HAP-1 (cell line): ENCODE measurements at regions not wholly inside any gene's neighbourhood (a gene's known extent, or its start where the extent isn't known, plus 50 kb on each side); places are given as distances from the start of the nearest gene placed in this dataset.
"Not testable (repeated sequence)": the region's sequence is repeated elsewhere in the genome, so short reads cannot be mapped to it uniquely, and the experiment has no call there.

ENCODE experiments used
- DNase-seq, 2 experiments: peaks; one replicate each; pipeline ENCODE4 v3.0.0-alpha.2; 2016 to 2020; ENCODE audit warnings: low spot score in 2 of 2
- H3K27me3 ChIP-seq: fragments of 250-450 bp; sonication (Bioruptor Pico); 2 replicates; pipeline ENCODE4 v1.5.1; 2020; ENCODE audit warnings: low read depth, mild to moderate bottlenecking, moderate library complexity
- H3K36me3 ChIP-seq: fragments of 250-450 bp; sonication (Bioruptor Pico); replicated peaks from 2 replicates; pipeline ENCODE4 v1.5.1; 2020; ENCODE audit warnings: mild to moderate bottlenecking
- H3K4me1 ChIP-seq: fragments of 250-450 bp; sonication (Bioruptor Pico); 2 replicates; pipeline ENCODE4 v1.5.1; 2020; ENCODE audit warnings: mild to moderate bottlenecking
- H3K4me3 ChIP-seq: fragments of 250-450 bp; sonication (Bioruptor Pico); 2 replicates; pipeline ENCODE4 v1.5.1; 2020; ENCODE audit warnings: mild to moderate bottlenecking, moderate library complexity
- H3K9me3 ChIP-seq: fragments of 250-450 bp; sonication (Bioruptor Pico); 2 replicates; pipeline ENCODE4 v1.5.1; 2020; ENCODE audit warnings: mild to moderate bottlenecking, moderate library complexity
- in situ Hi-C: fragments of 300-500 bp; cut with MboI; formaldehyde crosslinking; loops from 3 replicates; pipeline ENCODE4 v1.14.3; 2020; ENCODE audit warnings: low sequenced_read_pairs, inconsistent platforms, mixed read lengths

DNA sequence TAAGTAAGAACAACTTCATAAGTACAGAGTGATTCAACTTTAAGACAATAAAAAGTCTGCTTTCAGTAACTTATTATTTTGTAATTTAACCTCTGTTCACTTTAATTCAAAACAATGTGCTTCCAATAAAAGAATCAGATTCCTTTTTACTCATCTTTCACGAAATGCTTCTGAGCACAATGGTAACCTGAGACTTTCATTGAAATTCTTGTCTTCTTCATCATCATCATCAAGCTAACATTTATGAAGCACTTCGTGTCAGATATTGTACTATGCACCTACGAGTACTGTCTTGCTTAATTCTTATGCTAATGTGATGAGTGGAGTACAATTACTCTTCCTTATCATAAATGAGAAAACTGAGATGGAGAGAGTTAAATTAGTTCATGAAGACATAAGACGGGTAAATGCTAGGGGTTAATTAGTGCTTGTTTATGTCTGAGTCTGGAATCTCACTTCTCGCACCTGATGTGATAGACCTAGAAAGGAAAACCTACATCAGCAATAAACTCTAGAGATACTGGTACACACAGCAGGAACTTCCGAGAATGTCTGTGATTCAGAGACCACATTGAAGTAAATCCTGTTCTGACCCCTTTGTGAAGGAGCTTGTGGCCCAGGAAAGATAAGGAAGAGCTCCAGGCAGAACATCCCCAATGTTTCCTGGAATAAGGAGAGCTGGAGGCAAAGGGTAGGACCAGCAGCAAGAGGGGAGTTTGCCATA lies 227.6 kb upstream of the ETAA1 start:
- Histone ChIP-seq H3K9me3 (no peaks in the 10 kb centered on the region), H3K27me3 (peaks cover 3% of the 10 kb centered on the region; the same call in 1 of the 2 replicates), H3K4me1 (no peaks in the 10 kb centered on the region), H3K36me3 (no peaks in the 10 kb centered on the region), H3K4me3 (no peak overlapping the region)
- DNase-seq, result no peak
- in situ Hi-C loops, result no loop called here

DNA sequence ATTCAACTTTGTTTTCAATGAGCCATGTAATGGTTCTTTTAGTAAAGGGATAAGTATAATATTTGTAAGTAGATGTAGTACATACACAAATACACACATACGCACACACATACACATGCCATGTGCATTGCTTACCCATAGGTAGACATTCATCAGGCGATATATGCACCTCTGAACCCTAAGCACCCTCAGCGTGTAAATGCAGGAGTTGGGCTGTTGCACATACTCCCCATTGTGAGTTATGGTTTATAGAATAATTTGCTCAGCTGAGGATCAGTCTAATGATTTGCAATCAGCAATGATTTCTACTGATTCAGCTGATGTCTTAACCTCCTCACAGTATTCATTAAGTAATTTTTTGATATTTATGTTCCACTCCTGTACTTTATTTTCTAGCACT lies 217.6 kb upstream of the ETAA1 start:
- no peak overlapping the region for H3K4me3 ChIP-seq
- in situ Hi-C loops, result no loop called here
- H3K27me3 ChIP-seq, result no peaks in the 10 kb centered on the region
- no peaks in the 10 kb centered on the region for H3K36me3 ChIP-seq
- no peaks in the 10 kb centered on the region for H3K4me1 ChIP-seq
- H3K9me3 ChIP-seq, result no peaks in the 10 kb centered on the region
- no peak for DNase-seq

DNA sequence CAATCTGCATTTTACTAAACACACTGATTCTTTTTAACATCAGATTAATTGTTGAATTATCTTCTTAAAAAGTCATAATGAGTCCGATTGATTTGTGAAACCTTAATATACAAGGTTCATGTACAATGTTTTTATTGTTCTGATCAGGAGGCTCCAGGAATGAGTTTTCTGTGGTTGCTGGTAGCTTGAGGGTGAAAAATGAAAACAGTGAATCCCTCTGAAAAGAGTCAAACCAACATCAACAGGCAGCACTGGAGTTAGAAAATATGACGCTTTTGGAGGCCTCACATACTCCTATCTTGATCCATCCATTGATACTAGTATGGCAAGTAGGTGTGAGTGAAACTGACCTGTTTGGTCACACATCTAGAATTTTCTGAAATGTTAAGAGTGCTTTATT lies 216.3 kb upstream of the ETAA1 start:
- no peak for DNase-seq
- H3K9me3 ChIP-seq, result no peaks in the 10 kb centered on the region
- H3K36me3 ChIP-seq, result no peaks in the 10 kb centered on the region
- in situ Hi-C loops, result no loop called here
- no peak overlapping the region for H3K4me3 ChIP-seq
- no peaks in the 10 kb centered on the region for H3K4me1 ChIP-seq
- no peaks in the 10 kb centered on the region for H3K27me3 ChIP-seq

GRCh38 chr2:67182884-67183283 lies 214.2 kb upstream of the ETAA1 start:
- in situ Hi-C loops, result no loop called here
- H3K36me3 ChIP-seq, result no peaks in the 10 kb centered on the region
- no peak overlapping the region for H3K4me3 ChIP-seq
- no peaks in the 10 kb centered on the region for H3K4me1 ChIP-seq
- H3K27me3 ChIP-seq, result no peaks in the 10 kb centered on the region
- H3K9me3 ChIP-seq, result no peaks in the 10 kb centered on the region
- DNase-seq, result no peak

- Histone ChIP-seq H3K36me3 (no peaks in the 10 kb centered on the region), H3K27me3 (no peaks in the 10 kb centered on the region), H3K9me3 (no peaks in the 10 kb centered on the region), H3K4me1 (no peaks in the 10 kb centered on the region), H3K4me3 (no peak overlapping the region)
- in situ Hi-C loops, result no loop called here
- DNase-seq, result no peak
These were observed 210.8 kb upstream of the ETAA1 start for GRCh38 chr2:67186326-67186725.

DNA sequence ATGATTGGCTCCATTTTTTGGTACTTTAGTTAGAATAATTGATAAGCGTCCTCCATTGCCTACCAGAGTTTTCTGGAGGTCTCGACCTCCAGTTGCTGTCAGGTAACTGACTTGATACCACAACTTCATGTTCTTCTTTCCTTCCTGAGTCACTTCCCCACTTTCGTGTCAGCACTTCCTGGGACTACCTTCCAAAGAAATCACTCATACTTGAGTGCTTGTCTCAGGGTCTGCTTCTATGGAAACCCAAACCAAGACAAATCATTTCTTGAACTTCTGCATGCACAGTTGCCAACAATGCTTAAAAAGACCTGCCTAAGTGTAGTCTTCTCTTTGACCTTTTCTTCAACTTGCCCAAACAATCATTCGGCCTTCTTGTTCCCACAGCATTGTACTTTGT lies 210.3 kb upstream of the ETAA1 start:
- H3K27me3 ChIP-seq, result no peaks in the 10 kb centered on the region
- no peaks in the 10 kb centered on the region for H3K9me3 ChIP-seq
- H3K36me3 ChIP-seq, result no peaks in the 10 kb centered on the region
- no peak for DNase-seq
- in situ Hi-C loops, result no loop called here
- H3K4me3 ChIP-seq, result no peak overlapping the region
- H3K4me1 ChIP-seq, result no peaks in the 10 kb centered on the region

- H3K36me3 ChIP-seq, H3K4me1 ChIP-seq, H3K9me3 ChIP-seq, H3K4me3 ChIP-seq, H3K27me3 ChIP-seq, in situ Hi-C loops, DNase-seq: not testable (repeated sequence)
These were observed 201.8 kb upstream of the ETAA1 start for GRCh38 chr2:67195327-67195726.

DNA sequence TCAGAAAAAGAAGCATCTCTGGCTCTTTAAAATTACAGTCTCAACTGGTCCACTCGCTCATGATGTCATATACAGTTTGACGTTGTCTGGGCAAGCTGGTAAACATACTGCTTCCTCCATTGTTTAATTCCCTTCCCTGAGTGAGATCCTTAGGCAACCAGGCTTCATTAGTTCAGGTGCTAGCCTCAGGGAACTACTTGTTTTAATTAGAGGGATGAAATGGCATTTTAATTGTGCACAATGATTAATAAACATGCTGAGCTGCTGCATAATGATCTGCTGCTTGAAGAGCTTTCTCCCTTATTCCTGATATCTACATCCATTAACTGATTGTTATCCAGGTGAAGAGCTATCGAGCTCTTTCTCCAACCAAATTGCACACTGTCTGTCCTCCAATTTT lies 195.6 kb upstream of the ETAA1 start:
- no peaks in the 10 kb centered on the region for H3K4me1 ChIP-seq
- no peaks in the 10 kb centered on the region for H3K27me3 ChIP-seq
- no peaks in the 10 kb centered on the region for H3K36me3 ChIP-seq
- DNase-seq, result no peak
- no peaks in the 10 kb centered on the region for H3K9me3 ChIP-seq
- in situ Hi-C loops, result no loop called here
- H3K4me3 ChIP-seq, result no peak overlapping the region

DNA sequence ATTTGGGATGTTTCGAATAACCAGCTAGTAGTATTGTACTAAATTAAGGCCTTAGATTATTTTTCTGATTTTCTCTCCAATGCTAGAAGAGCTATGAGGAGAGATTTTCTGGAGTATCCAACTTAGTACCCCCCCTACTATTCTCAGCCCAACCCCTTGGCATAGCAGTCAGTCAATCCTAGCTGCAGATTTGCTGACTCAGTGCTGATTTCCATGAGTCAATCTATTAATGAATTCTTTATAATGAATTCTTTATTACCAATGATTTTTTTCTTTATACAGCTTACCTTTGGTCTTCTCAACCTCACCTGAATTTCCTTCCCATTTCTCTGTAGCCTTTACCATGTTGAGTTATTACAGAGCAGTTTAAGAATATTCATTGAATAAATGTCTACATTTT lies 192.8 kb upstream of the ETAA1 start:
- H3K36me3 ChIP-seq, result no peaks in the 10 kb centered on the region
- no peaks in the 10 kb centered on the region for H3K9me3 ChIP-seq
- DNase-seq, result no peak
- H3K27me3 ChIP-seq, result no peaks in the 10 kb centered on the region
- H3K4me3 ChIP-seq, result no peak overlapping the region
- in situ Hi-C loops, result no loop called here
- peaks cover 3% of the 10 kb centered on the region for H3K4me1 ChIP-seq

- 0 out of 2 replicates have a peak, but pooled peaks cover 7% of the 10 kb centered on the region for H3K27me3 ChIP-seq
- DNase-seq, result peak in 1 of 2 experiments; percentile 25
- in situ Hi-C loops, result no loop called here
These were observed 188.1 kb upstream of the ETAA1 start for GRCh38 chr2:67208887-67209500.

DNA sequence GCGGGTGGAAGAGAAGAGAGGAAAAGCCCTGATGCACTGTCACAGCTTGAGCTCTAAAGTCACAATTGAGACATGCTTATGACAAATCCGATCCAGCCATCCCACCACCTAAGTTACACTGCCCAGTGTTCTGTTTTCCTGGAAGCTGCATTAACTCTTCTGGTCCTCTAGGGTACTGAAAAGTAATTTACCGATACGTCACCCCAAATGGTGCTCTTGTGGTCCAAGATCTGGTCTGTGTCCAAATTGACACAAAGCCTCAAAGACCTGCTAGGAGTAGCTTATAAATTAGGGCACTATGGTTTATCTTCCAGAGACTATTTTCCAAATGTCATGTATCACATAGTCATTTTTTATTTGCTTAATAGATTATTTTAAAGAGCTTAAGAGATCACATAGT lies 186.7 kb upstream of the ETAA1 start:
- Histone ChIP-seq H3K4me3 (no peak overlapping the region), H3K36me3 (no peaks in the 10 kb centered on the region), H3K9me3 (no peaks in the 10 kb centered on the region), H3K4me1 (peaks cover 7% of the 10 kb centered on the region), H3K27me3 (0 out of 2 replicates have a peak, but pooled peaks cover 7% of the 10 kb centered on the region)
- in situ Hi-C loops, result no loop called here
- DNase-seq, result no peak

More at GRCh38 chr2:67208887-67209500, 188.1 kb upstream of the ETAA1 start:
- no peaks in the 10 kb centered on the region for H3K9me3 ChIP-seq
- H3K36me3 ChIP-seq, result no peaks in the 10 kb centered on the region
- no peak overlapping the region for H3K4me3 ChIP-seq
- H3K4me1 ChIP-seq, result peaks cover 7% of the 10 kb centered on the region

DNA sequence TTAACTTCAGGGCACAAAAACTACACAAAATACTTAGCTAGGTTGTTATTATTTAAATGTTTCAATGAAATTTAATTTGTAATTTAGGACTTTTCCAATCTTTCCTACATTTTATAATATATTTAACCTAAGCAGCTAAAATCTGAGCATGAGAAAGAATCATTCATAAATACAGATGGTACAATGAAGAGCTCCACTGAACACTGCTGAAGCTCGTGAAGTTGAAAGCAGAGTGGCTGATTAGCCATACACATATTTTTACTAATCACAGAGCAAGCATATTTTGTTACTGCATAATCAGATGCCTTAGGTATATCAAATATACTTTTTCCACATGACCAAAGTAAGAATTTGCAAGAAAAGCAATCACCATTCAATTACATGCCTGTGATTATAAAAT lies 184.9 kb upstream of the ETAA1 start:
- Histone ChIP-seq H3K4me3 (no peak overlapping the region), H3K9me3 (no peaks in the 10 kb centered on the region), H3K36me3 (no peaks in the 10 kb centered on the region), H3K27me3 (0 out of 2 replicates have a peak, but pooled peaks cover 7% of the 10 kb centered on the region), H3K4me1 (peaks cover 7% of the 10 kb centered on the region)
- in situ Hi-C loops, result no loop called here
- no peak for DNase-seq

DNA sequence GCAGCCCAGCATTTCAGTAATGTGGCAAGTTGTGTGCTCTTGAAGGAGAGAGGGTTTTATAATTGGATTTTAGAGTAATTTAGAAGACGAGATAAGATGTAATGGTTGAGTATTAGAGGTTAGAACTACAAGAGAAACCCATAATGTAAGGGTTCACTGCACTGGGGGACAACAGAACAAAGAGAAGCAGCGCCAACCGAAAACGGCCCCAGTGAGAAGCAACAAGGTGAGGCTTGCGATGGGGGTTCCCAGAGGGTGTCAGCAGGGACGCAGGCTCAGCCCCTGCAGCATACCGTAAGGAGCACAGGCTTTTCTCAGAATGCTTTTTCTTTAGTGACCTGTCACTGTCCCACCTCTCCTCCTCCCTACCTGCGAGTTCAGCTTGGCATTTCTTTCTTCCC lies 183.9 kb upstream of the ETAA1 start:
- peaks cover 7% of the 10 kb centered on the region for H3K4me1 ChIP-seq
- no peak overlapping the region for H3K4me3 ChIP-seq
- 0 out of 2 replicates have a peak, but pooled peaks cover 7% of the 10 kb centered on the region for H3K27me3 ChIP-seq
- H3K36me3 ChIP-seq, result no peaks in the 10 kb centered on the region
- no peak for DNase-seq
- no peaks in the 10 kb centered on the region for H3K9me3 ChIP-seq
- in situ Hi-C loops, result no loop called here

DNA sequence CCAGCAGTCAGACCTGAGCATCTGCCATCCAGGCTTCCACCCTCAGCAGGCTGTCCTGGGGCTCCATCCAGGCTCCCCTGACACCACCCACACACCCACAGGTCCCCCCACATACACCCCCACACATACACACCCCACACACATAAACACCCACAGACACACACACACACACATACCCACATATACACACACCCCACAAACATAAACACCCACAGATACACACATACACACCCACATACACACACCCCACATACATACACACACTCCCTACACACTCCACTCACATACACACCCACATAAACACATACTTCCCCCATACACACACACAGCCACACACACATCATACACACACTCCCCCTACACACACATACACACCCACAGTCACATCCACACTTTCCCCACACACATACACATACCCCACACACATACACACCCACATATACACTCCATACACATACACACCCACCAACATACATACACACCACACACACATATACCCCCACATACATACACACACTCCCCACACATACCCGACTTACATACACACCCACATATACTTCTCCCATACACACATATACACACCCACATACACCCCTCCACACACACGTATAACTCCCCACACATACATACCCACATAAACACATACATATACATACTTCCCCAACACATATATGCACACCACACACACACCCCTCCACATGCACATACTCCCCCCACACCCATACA lies 183.3 kb upstream of the ETAA1 start:
- no peaks in the 10 kb centered on the region for H3K36me3 ChIP-seq
- H3K9me3 ChIP-seq, result no peaks in the 10 kb centered on the region
- no peak overlapping the region for H3K4me3 ChIP-seq
- H3K4me1 ChIP-seq, result peaks cover 7% of the 10 kb centered on the region
- DNase-seq, result no peak
- 0 out of 2 replicates have a peak, but pooled peaks cover 7% of the 10 kb centered on the region for H3K27me3 ChIP-seq
- in situ Hi-C loops, result no loop called here
